ENCODE measurements at regions not wholly inside any gene's neighbourhood (a gene's known extent, or its start where the extent isn't known, plus 50 kb on each side); places are given as distances from the start of the nearest gene placed in this dataset.

DNA sequence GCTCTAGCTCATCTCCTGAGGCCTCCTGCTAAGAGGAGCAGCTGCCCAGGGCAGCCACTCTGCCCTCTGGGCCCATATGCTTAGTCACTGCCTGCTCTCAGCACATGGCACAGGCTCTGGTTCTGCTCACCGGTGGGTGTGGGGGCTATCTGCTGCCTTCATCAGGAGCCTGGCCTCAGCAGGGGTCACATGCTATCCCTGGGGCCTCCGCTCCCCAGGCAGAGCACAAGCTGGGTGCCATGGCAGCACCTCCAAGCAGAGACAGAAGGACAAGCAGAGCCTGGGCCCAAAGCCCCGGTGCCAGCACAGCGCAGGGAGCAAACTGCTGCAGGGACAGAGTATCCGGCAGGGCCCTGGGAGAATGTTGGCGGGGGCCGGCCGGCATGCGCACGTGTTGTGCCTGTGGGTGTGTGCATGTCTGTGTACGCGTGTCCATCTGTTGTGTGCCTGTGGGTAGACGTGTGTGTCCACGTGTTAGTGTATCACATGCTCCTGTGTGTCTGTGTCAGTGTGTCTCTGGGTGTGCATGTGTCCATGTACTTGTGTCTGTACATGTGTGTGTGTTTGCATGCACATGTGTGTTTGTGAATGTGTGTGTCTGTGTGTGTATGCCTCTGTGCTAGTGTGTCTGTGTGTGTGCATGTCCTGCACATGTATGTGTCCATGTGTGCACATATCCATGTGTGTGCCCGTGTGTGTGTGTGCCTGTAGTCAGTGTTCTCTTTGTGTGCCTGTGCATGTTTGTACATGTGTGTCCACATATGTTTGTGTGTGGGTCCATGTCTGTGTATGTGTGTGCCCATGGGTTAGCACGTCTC, 326.9 kb downstream of the TMEM121 start:
- no peak overlapping the region for H3K4me3 ChIP-seq (ENCODE audit: low read depth, low read length, poor library complexity, severe bottlenecking)
- no peaks in the 10 kb centered on the region for H3K9me3 ChIP-seq (ENCODE audit: low read depth, low read length, poor library complexity, severe bottlenecking)
- no peak overlapping the region for H3K27ac ChIP-seq (ENCODE audit: low read depth, low read length, poor library complexity, severe bottlenecking)
- no peak for DNase-seq (ENCODE audit: low spot score)
- ChIA-PET CTCF (no interaction called here), POLR2A (ENCODE audit: low non-redundant PET) (no interaction called here)
- no peaks in the 10 kb centered on the region for H3K36me3 ChIP-seq (ENCODE audit: insufficient read depth, low read length, poor library complexity, severe bottlenecking)
- no peak for TF ChIP-seq EZH2 (IDR thresholded peaks at IDR 0.05; ENCODE audit: borderline replicate concordance, low read depth, low read length, poor library complexity, severe bottlenecking)
- TF ChIP-seq, protein P1, sequence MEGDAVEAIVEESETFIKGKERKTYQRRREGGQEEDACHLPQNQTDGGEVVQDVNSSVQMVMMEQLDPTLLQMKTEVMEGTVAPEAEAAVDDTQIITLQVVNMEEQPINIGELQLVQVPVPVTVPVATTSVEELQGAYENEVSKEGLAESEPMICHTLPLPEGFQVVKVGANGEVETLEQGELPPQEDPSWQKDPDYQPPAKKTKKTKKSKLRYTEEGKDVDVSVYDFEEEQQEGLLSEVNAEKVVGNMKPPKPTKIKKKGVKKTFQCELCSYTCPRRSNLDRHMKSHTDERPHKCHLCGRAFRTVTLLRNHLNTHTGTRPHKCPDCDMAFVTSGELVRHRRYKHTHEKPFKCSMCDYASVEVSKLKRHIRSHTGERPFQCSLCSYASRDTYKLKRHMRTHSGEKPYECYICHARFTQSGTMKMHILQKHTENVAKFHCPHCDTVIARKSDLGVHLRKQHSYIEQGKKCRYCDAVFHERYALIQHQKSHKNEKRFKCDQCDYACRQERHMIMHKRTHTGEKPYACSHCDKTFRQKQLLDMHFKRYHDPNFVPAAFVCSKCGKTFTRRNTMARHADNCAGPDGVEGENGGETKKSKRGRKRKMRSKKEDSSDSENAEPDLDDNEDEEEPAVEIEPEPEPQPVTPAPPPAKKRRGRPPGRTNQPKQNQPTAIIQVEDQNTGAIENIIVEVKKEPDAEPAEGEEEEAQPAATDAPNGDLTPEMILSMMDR (conservative IDR thresholded peaks at IDR 0.05; ENCODE audit: low read depth, low read length): no peak
- peaks cover 3% of the 10 kb centered on the region for H3K27me3 ChIP-seq (replicated peaks; ENCODE audit: insufficient read depth, low read depth, low read length, poor library complexity)
- no TSS peak for BruUV-seq (replicated peaks)
- intact Hi-C loops (cut with micrococcal nuclease; ENCODE audit: unreplicated experiment): no loop called here
- no peaks in the 10 kb centered on the region for H3K4me1 ChIP-seq (ENCODE audit: insufficient read depth, low read length, poor library complexity, severe bottlenecking)

DNA sequence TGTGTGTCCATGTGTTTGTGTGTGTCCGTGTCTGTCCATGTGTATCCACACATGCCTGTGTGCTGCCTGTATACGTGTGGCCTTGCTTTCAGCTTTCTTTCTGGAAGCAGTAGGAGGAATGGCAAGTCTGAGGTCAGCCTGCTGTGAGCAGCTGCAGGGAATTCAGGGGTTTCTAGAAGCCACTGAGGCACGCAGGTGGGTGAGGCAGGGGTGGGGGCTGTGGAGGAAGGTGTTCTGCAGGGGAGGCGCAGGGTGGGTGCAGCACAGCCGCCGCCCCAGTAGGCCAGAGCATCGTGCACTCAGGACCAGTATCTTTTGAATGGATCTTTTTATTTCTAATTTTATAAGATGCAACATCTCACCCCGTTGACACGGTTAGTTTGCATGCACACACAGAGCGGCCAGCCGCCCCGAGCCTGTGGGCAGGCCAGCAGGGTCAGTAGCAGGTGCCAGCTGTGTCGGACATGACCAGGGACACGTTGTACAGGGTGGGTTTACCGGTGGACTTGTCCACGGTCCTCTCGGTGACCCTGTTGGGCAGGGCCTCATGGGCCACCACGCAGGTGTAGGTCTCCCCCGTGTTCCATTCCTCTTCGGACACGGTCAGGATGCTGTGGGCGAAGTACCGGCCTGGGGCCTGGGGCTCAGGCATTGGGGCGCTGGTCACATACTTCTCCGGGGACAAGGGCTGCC, 327.7 kb downstream of the TMEM121 start:
- intact Hi-C loops (cut with micrococcal nuclease; ENCODE audit: unreplicated experiment): no loop called here
- CTCF ChIA-PET: no interaction called here
- no peaks in the 10 kb centered on the region for H3K9me3 ChIP-seq (ENCODE audit: low read depth, low read length, poor library complexity, severe bottlenecking)
- TF ChIP-seq EZH2 (IDR thresholded peaks at IDR 0.05; ENCODE audit: borderline replicate concordance, low read depth, low read length, poor library complexity, severe bottlenecking): no peak
- TF ChIP-seq, protein P1 (conservative IDR thresholded peaks at IDR 0.05; ENCODE audit: low read depth, low read length): no peak
- H3K27me3 ChIP-seq (replicated peaks; ENCODE audit: insufficient read depth, low read depth, low read length, poor library complexity): peaks cover 3% of the 10 kb centered on the region
- no TSS peak for BruUV-seq (replicated peaks)
- POLR2A ChIA-PET (ENCODE audit: low non-redundant PET): no interaction called here
- H3K4me1 ChIP-seq (ENCODE audit: insufficient read depth, low read length, poor library complexity, severe bottlenecking): no peaks in the 10 kb centered on the region
- DNase-seq (ENCODE audit: low spot score): no peak
- H3K27ac ChIP-seq (ENCODE audit: low read depth, low read length, poor library complexity, severe bottlenecking): no peak overlapping the region
- no peak overlapping the region for H3K4me3 ChIP-seq (ENCODE audit: low read depth, low read length, poor library complexity, severe bottlenecking)
- no peaks in the 10 kb centered on the region for H3K36me3 ChIP-seq (ENCODE audit: insufficient read depth, low read length, poor library complexity, severe bottlenecking)

DNA sequence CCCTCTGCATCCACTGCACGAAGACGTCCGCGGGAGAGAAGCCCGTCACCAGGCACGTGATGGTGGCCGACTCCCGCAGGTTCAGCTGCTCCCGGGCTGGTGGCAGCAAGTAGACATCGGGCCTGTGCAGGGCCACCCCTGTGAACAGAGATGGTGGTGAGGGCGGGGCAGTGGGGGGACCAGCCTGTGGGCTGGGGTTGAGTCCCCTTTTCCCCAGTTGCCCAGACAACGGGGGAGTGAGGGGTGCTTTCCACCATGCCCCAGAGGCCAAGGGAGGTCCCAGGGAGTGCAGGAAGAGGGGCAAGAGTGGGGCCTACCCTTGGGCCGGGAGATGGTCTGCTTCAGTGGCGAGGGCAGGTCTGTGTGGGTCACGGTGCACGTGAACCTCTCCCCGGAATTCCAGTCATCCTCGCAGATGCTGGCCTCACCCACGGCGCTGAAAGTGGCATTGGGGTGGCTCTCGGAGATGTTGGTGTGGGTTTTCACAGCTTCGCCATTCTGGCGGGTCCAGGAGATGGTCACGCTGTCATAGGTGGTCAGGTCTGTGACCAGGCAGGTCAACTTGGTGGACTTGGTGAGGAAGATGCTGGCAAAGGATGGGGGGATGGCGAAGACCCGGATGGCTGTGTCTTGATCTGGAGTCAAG, 328.3 kb downstream of the TMEM121 start:
- no peak overlapping the region for H3K4me3 ChIP-seq (ENCODE audit: low read depth, low read length, poor library complexity, severe bottlenecking)
- no peak for DNase-seq (ENCODE audit: low spot score)
- BruUV-seq (replicated peaks): no TSS peak
- no peak overlapping the region for H3K27ac ChIP-seq (ENCODE audit: low read depth, low read length, poor library complexity, severe bottlenecking)
- CTCF ChIA-PET: no interaction called here
- H3K36me3 ChIP-seq (ENCODE audit: insufficient read depth, low read length, poor library complexity, severe bottlenecking): no peaks in the 10 kb centered on the region
- peaks cover 3% of the 10 kb centered on the region for H3K27me3 ChIP-seq (replicated peaks; ENCODE audit: insufficient read depth, low read depth, low read length, poor library complexity)
- H3K9me3 ChIP-seq (ENCODE audit: low read depth, low read length, poor library complexity, severe bottlenecking): no peaks in the 10 kb centered on the region
- intact Hi-C loops (cut with micrococcal nuclease; ENCODE audit: unreplicated experiment): no loop called here
- TF ChIP-seq EZH2 (IDR thresholded peaks at IDR 0.05; ENCODE audit: borderline replicate concordance, low read depth, low read length, poor library complexity, severe bottlenecking): no peak
- TF ChIP-seq, protein P1 (conservative IDR thresholded peaks at IDR 0.05; ENCODE audit: low read depth, low read length): no peak
- H3K4me1 ChIP-seq (ENCODE audit: insufficient read depth, low read length, poor library complexity, severe bottlenecking): no peaks in the 10 kb centered on the region
- POLR2A ChIA-PET (ENCODE audit: low non-redundant PET): no interaction called here
